ENCODE measurements at regions not wholly inside any gene's neighbourhood (a gene's known extent, or its start where the extent isn't known, plus 50 kb on each side); places are given as distances from the start of the nearest gene placed in this dataset.
A peak's percentile ranks its signal among the peaks of the same experiment; 100 is the strongest.
"Not testable (repeated sequence)": the region's sequence is repeated elsewhere in the genome, so short reads cannot be mapped to it uniquely, and the experiment has no call there.

- H3K4me1 Mint-ChIP-seq; H3K27me3 Mint-ChIP-seq; H3K36me3 Mint-ChIP-seq (ENCODE audit: low read depth); H3K9me3 Mint-ChIP-seq; ATAC-seq; H3K4me3 Mint-ChIP-seq; DNase-seq; H3K27ac Mint-ChIP-seq: not testable (repeated sequence)
Observed at GRCh38 chr2:58586178-58586577, 345.1 kb upstream of the FANCL start.

GRCh38 chr2:58585233-58585632 is 344.1 kb upstream of the FANCL start:
- Mint-ChIP-seq H3K4me3 (no peak overlapping the region), H3K4me1 (no peaks in the 10 kb centered on the region), H3K36me3 (ENCODE audit: low read depth) (no peaks in the 10 kb centered on the region), H3K27ac (no peak overlapping the region), H3K9me3 (no peaks in the 10 kb centered on the region), H3K27me3 (no peaks in the 10 kb centered on the region)
- no peak for DNase-seq
- no peak for ATAC-seq

GRCh38 chr2:58584606-58585118 is 343.5 kb upstream of the FANCL start:
- no peaks in the 10 kb centered on the region for H3K4me1 Mint-ChIP-seq
- H3K36me3 Mint-ChIP-seq (ENCODE audit: low read depth), result no peaks in the 10 kb centered on the region
- no peak for DNase-seq
- no peaks in the 10 kb centered on the region for H3K27me3 Mint-ChIP-seq
- no peak overlapping the region for H3K27ac Mint-ChIP-seq
- no peak for ATAC-seq
- H3K4me3 Mint-ChIP-seq, result no peak overlapping the region
- H3K9me3 Mint-ChIP-seq, result no peaks in the 10 kb centered on the region

GRCh38 chr2:58578276-58578675 is 337.2 kb upstream of the FANCL start:
- Mint-ChIP-seq H3K9me3 (no peaks in the 10 kb centered on the region), H3K27ac (no peak overlapping the region)

GRCh38 chr2:58574873-58575272 is 333.7 kb upstream of the FANCL start:
- Mint-ChIP-seq H3K36me3 (ENCODE audit: low read depth) (no peaks in the 10 kb centered on the region), H3K9me3 (no peaks in the 10 kb centered on the region), H3K27me3 (no peaks in the 10 kb centered on the region), H3K27ac (no peak overlapping the region), H3K4me3 (no peak overlapping the region), H3K4me1 (no peaks in the 10 kb centered on the region)
- ATAC-seq (no peak), DNase-seq (no peak)

More at GRCh38 chr2:58578276-58578675, 337.2 kb upstream of the FANCL start:
- Mint-ChIP-seq H3K4me1 (no peaks in the 10 kb centered on the region), H3K27me3 (no peaks in the 10 kb centered on the region), H3K36me3 (ENCODE audit: low read depth) (no peaks in the 10 kb centered on the region), H3K4me3 (no peak overlapping the region)
- DNase-seq (no peak), ATAC-seq (no peak)

- H3K36me3 Mint-ChIP-seq (ENCODE audit: low read depth), result no peaks in the 10 kb centered on the region
- no peak overlapping the region for H3K27ac Mint-ChIP-seq
- H3K4me1 Mint-ChIP-seq, result peaks cover 2% of the 10 kb centered on the region
- H3K9me3 Mint-ChIP-seq, result no peaks in the 10 kb centered on the region
- DNase-seq (no peak), ATAC-seq (no peak)
- no peaks in the 10 kb centered on the region for H3K27me3 Mint-ChIP-seq
- no peak overlapping the region for H3K4me3 Mint-ChIP-seq
Observed at GRCh38 chr2:58572731-58573130, 331.6 kb upstream of the FANCL start.

- Mint-ChIP-seq H3K9me3 (no peaks in the 10 kb centered on the region), H3K4me1 (peaks cover 2% of the 10 kb centered on the region), H3K27ac (no peak overlapping the region), H3K36me3 (ENCODE audit: low read depth) (no peaks in the 10 kb centered on the region), H3K4me3 (no peak overlapping the region), H3K27me3 (no peaks in the 10 kb centered on the region)
- peak; percentile 3 for DNase-seq
- peak; percentile 63 for ATAC-seq
Observed at GRCh38 chr2:58571181-58571852, 330.2 kb upstream of the FANCL start.

- Mint-ChIP-seq H3K4me1 (peaks cover 2% of the 10 kb centered on the region), H3K36me3 (ENCODE audit: low read depth) (no peaks in the 10 kb centered on the region), H3K4me3 (no peak overlapping the region), H3K9me3 (no peaks in the 10 kb centered on the region), H3K27ac (no peak overlapping the region), H3K27me3 (no peaks in the 10 kb centered on the region)
- DNase-seq, result no peak
- peak; percentile 85 for ATAC-seq
Observed at GRCh38 chr2:58569475-58570185, 328.5 kb upstream of the FANCL start.

- Mint-ChIP-seq H3K4me3 (no peak overlapping the region), H3K27ac (no peak overlapping the region), H3K36me3 (ENCODE audit: low read depth) (no peaks in the 10 kb centered on the region), H3K9me3 (no peaks in the 10 kb centered on the region), H3K27me3 (no peaks in the 10 kb centered on the region), H3K4me1 (peaks cover 2% of the 10 kb centered on the region)
- no peak for DNase-seq
- no peak for ATAC-seq
Observed at GRCh38 chr2:58568901-58569300, 327.8 kb upstream of the FANCL start.

GRCh38 chr2:58562276-58562675 is 321.2 kb upstream of the FANCL start:
- Mint-ChIP-seq H3K4me3 (no peak overlapping the region), H3K4me1 (no peaks in the 10 kb centered on the region), H3K36me3 (ENCODE audit: low read depth) (no peaks in the 10 kb centered on the region), H3K27me3 (peaks cover 2% of the 10 kb centered on the region), H3K9me3 (no peaks in the 10 kb centered on the region), H3K27ac (no peak overlapping the region)
- DNase-seq (no peak), ATAC-seq (no peak)

- no peak overlapping the region for H3K4me3 Mint-ChIP-seq
- peaks cover 2% of the 10 kb centered on the region for H3K27me3 Mint-ChIP-seq
- H3K4me1 Mint-ChIP-seq, result no peaks in the 10 kb centered on the region
- no peak for DNase-seq
- H3K9me3 Mint-ChIP-seq, result no peaks in the 10 kb centered on the region
- ATAC-seq, result no peak
- H3K27ac Mint-ChIP-seq, result no peak overlapping the region
- no peaks in the 10 kb centered on the region for H3K36me3 Mint-ChIP-seq (ENCODE audit: low read depth)
Observed at GRCh38 chr2:58560531-58560930, 319.4 kb upstream of the FANCL start.

- no peaks in the 10 kb centered on the region for H3K4me1 Mint-ChIP-seq
- H3K9me3 Mint-ChIP-seq, result no peaks in the 10 kb centered on the region
- no peak for DNase-seq
- no peaks in the 10 kb centered on the region for H3K36me3 Mint-ChIP-seq (ENCODE audit: low read depth)
- ATAC-seq, result no peak
- peaks cover 2% of the 10 kb centered on the region for H3K27me3 Mint-ChIP-seq
- no peak overlapping the region for H3K4me3 Mint-ChIP-seq
- no peak overlapping the region for H3K27ac Mint-ChIP-seq
Observed at GRCh38 chr2:58558881-58559280, 317.8 kb upstream of the FANCL start.

GRCh38 chr2:58557176-58557575 is 316.1 kb upstream of the FANCL start:
- Mint-ChIP-seq H3K4me1 (no peaks in the 10 kb centered on the region), H3K27me3 (peaks cover 2% of the 10 kb centered on the region), H3K9me3 (no peaks in the 10 kb centered on the region), H3K4me3 (no peak overlapping the region), H3K27ac (no peak overlapping the region), H3K36me3 (ENCODE audit: low read depth) (no peaks in the 10 kb centered on the region)
- DNase-seq, result no peak
- ATAC-seq, result no peak

GRCh38 chr2:58553937-58554336 is 312.8 kb upstream of the FANCL start:
- Mint-ChIP-seq H3K27me3 (no peaks in the 10 kb centered on the region), H3K9me3 (no peaks in the 10 kb centered on the region), H3K4me3 (no peak overlapping the region), H3K27ac (no peak overlapping the region), H3K36me3 (ENCODE audit: low read depth) (no peaks in the 10 kb centered on the region), H3K4me1 (no peaks in the 10 kb centered on the region)
- ATAC-seq (no peak), DNase-seq (no peak)

- Mint-ChIP-seq H3K9me3 (no peaks in the 10 kb centered on the region), H3K36me3 (ENCODE audit: low read depth) (no peaks in the 10 kb centered on the region), H3K4me3 (no peak overlapping the region), H3K27me3 (peaks cover 3% of the 10 kb centered on the region), H3K27ac (no peak overlapping the region), H3K4me1 (no peaks in the 10 kb centered on the region)
- ATAC-seq, result no peak
- no peak for DNase-seq
Observed at GRCh38 chr2:58553522-58553921, 312.4 kb upstream of the FANCL start.

Measured in activated naive CD8-positive, alpha-beta T cell treated with anti-CD3 and anti-CD28 coated beads, Interleukin-2, amount 50 U/mL, for 24 hours (primary cell).